ENCODE measurements at regions not wholly inside any gene's neighbourhood (a gene's known extent, or its start where the extent isn't known, plus 50 kb on each side); places are given as distances from the start of the nearest gene placed in this dataset.

- no peak for TF ChIP-seq TAF1 (IDR thresholded peaks at IDR 0.05; ENCODE audit: borderline replicate concordance, insufficient read depth, low read length)
- TF ChIP-seq, protein P1, sequence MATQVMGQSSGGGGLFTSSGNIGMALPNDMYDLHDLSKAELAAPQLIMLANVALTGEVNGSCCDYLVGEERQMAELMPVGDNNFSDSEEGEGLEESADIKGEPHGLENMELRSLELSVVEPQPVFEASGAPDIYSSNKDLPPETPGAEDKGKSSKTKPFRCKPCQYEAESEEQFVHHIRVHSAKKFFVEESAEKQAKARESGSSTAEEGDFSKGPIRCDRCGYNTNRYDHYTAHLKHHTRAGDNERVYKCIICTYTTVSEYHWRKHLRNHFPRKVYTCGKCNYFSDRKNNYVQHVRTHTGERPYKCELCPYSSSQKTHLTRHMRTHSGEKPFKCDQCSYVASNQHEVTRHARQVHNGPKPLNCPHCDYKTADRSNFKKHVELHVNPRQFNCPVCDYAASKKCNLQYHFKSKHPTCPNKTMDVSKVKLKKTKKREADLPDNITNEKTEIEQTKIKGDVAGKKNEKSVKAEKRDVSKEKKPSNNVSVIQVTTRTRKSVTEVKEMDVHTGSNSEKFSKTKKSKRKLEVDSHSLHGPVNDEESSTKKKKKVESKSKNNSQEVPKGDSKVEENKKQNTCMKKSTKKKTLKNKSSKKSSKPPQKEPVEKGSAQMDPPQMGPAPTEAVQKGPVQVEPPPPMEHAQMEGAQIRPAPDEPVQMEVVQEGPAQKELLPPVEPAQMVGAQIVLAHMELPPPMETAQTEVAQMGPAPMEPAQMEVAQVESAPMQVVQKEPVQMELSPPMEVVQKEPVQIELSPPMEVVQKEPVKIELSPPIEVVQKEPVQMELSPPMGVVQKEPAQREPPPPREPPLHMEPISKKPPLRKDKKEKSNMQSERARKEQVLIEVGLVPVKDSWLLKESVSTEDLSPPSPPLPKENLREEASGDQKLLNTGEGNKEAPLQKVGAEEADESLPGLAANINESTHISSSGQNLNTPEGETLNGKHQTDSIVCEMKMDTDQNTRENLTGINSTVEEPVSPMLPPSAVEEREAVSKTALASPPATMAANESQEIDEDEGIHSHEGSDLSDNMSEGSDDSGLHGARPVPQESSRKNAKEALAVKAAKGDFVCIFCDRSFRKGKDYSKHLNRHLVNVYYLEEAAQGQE (IDR thresholded peaks at IDR 0.05; ENCODE audit: insufficient read depth in 1 of 2, low read depth in 2 of 2, low read length in 2 of 2), result no peak
- TF ChIP-seq FOXP2 (optimal IDR thresholded peaks at IDR 0.05; ENCODE audit: borderline replicate concordance, extremely low read depth, extremely low read length, insufficient read depth), result no peak
- no peak for TF ChIP-seq SIN3A (IDR thresholded peaks at IDR 0.05; ENCODE audit: borderline replicate concordance, insufficient read depth, low read length)
- TF ChIP-seq POLR2AphosphoS5 (IDR thresholded peaks at IDR 0.05; ENCODE audit: low read depth, low read length), result no peak
Measured at GRCh38 chr16:75931043-75931442, 204.8 kb upstream of the CPHXL start.

DNA sequence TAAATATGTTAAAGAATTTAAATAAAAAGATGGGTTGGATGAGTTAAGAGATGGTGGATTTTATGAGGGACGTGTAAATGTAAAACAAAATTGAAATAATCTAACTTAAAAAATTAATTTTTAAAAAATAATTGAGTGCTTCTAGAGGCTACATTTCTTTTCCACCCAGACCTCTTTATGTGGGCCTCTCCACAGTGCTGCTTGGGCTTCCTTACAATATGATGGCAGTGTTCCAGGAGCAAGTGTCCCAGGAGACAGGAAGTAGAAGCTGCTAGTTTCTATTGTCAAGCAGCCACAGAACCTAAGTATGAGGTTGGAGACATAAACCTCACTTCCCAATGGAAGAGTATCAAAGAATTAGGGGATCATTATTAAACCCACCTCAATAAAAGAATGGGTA is 205.7 kb upstream of the CPHXL start:
- TF ChIP-seq, protein P1 (IDR thresholded peaks at IDR 0.05; ENCODE audit: insufficient read depth in 1 of 2, low read depth in 2 of 2, low read length in 2 of 2), result no peak
- TF ChIP-seq TAF1 (IDR thresholded peaks at IDR 0.05; ENCODE audit: borderline replicate concordance, insufficient read depth, low read length), result no peak
- TF ChIP-seq FOXP2 (optimal IDR thresholded peaks at IDR 0.05; ENCODE audit: borderline replicate concordance, extremely low read depth, extremely low read length, insufficient read depth), result no peak
- no peak for TF ChIP-seq POLR2AphosphoS5 (IDR thresholded peaks at IDR 0.05; ENCODE audit: low read depth, low read length)
- no peak for TF ChIP-seq SIN3A (IDR thresholded peaks at IDR 0.05; ENCODE audit: borderline replicate concordance, insufficient read depth, low read length)

- TF ChIP-seq POLR2AphosphoS5 (IDR thresholded peaks at IDR 0.05; ENCODE audit: low read depth, low read length) (no peak), FOXP2 (optimal IDR thresholded peaks at IDR 0.05; ENCODE audit: borderline replicate concordance, extremely low read depth, extremely low read length, insufficient read depth) (no peak), TAF1 (IDR thresholded peaks at IDR 0.05; ENCODE audit: borderline replicate concordance, insufficient read depth, low read length) (no peak), SIN3A (IDR thresholded peaks at IDR 0.05; ENCODE audit: borderline replicate concordance, insufficient read depth, low read length) (no peak)
- TF ChIP-seq, protein P1 (IDR thresholded peaks at IDR 0.05; ENCODE audit: insufficient read depth in 1 of 2, low read depth in 2 of 2, low read length in 2 of 2), result no peak
Measured at GRCh38 chr16:75938818-75939217, 212.5 kb upstream of the CPHXL start.

- no peak for TF ChIP-seq FOXP2 (optimal IDR thresholded peaks at IDR 0.05; ENCODE audit: borderline replicate concordance, extremely low read depth, extremely low read length, insufficient read depth)
- TF ChIP-seq TAF1 (IDR thresholded peaks at IDR 0.05; ENCODE audit: borderline replicate concordance, insufficient read depth, low read length), result no peak
- TF ChIP-seq, protein P1 (IDR thresholded peaks at IDR 0.05; ENCODE audit: insufficient read depth in 1 of 2, low read depth in 2 of 2, low read length in 2 of 2), result no peak
- TF ChIP-seq SIN3A (IDR thresholded peaks at IDR 0.05; ENCODE audit: borderline replicate concordance, insufficient read depth, low read length), result no peak
- no peak for TF ChIP-seq POLR2AphosphoS5 (IDR thresholded peaks at IDR 0.05; ENCODE audit: low read depth, low read length)
Measured at GRCh38 chr16:75942351-75942750, 216.1 kb upstream of the CPHXL start.

DNA sequence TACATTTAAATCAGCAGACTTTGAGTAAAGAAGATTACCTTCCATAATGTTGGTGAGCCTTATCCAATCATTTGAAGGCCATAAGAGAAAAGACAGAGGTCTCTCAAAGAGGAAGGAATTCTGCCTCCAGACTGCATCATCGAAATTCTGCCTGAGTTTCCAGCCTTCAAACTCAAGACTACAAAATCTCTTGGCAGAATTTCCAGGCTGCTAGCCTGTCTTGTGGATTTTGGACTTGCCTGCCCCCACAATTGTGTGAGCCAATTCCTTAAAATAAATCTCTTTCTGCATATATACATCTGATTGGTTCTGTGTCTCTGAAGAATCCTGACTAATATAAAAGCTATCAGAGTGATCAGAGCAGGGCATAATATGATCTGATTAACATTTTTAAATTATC is 216.6 kb upstream of the CPHXL start:
- TF ChIP-seq, protein P1 (IDR thresholded peaks at IDR 0.05; ENCODE audit: insufficient read depth in 1 of 2, low read depth in 2 of 2, low read length in 2 of 2), result no peak
- TF ChIP-seq POLR2AphosphoS5 (IDR thresholded peaks at IDR 0.05; ENCODE audit: low read depth, low read length), result no peak

All from PFSK-1 (cell line).